ENCODE measurements at regions not wholly inside any gene's neighbourhood (a gene's known extent, or its start where the extent isn't known, plus 50 kb on each side); places are given as distances from the start of the nearest gene placed in this dataset.

DNA sequence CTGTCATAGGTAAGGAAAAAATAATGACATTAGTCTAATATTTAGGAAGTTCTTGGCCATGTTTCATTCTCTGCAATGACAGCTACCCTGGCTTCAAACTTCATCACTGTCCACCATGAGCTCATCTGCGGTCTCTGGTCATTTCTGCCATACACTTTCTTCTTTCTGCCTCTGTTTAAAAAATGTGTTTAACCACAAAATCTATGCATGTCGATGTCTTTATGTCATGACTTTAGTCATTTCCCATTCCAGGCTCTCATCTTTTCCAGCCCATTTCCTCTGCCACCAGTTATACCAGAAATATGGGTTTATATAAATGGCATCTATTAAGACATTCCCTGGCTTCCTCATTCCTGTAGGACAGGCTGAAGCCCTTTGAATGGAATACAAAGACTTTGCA lies 68.5 kb upstream of the DUSP10 start:
- TF ChIP-seq, protein P1, sequence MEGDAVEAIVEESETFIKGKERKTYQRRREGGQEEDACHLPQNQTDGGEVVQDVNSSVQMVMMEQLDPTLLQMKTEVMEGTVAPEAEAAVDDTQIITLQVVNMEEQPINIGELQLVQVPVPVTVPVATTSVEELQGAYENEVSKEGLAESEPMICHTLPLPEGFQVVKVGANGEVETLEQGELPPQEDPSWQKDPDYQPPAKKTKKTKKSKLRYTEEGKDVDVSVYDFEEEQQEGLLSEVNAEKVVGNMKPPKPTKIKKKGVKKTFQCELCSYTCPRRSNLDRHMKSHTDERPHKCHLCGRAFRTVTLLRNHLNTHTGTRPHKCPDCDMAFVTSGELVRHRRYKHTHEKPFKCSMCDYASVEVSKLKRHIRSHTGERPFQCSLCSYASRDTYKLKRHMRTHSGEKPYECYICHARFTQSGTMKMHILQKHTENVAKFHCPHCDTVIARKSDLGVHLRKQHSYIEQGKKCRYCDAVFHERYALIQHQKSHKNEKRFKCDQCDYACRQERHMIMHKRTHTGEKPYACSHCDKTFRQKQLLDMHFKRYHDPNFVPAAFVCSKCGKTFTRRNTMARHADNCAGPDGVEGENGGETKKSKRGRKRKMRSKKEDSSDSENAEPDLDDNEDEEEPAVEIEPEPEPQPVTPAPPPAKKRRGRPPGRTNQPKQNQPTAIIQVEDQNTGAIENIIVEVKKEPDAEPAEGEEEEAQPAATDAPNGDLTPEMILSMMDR (IDR thresholded peaks at IDR 0.05; ENCODE audit: control insufficient read depth, insufficient read depth, low read depth, low read length, missing control alignments), result no peak
- no peak for DNase-seq (ENCODE audit: low read depth)
- H3K4me3 ChIP-seq (ENCODE audit: control insufficient read depth, low read depth, low read length), result no peak overlapping the region

DNA sequence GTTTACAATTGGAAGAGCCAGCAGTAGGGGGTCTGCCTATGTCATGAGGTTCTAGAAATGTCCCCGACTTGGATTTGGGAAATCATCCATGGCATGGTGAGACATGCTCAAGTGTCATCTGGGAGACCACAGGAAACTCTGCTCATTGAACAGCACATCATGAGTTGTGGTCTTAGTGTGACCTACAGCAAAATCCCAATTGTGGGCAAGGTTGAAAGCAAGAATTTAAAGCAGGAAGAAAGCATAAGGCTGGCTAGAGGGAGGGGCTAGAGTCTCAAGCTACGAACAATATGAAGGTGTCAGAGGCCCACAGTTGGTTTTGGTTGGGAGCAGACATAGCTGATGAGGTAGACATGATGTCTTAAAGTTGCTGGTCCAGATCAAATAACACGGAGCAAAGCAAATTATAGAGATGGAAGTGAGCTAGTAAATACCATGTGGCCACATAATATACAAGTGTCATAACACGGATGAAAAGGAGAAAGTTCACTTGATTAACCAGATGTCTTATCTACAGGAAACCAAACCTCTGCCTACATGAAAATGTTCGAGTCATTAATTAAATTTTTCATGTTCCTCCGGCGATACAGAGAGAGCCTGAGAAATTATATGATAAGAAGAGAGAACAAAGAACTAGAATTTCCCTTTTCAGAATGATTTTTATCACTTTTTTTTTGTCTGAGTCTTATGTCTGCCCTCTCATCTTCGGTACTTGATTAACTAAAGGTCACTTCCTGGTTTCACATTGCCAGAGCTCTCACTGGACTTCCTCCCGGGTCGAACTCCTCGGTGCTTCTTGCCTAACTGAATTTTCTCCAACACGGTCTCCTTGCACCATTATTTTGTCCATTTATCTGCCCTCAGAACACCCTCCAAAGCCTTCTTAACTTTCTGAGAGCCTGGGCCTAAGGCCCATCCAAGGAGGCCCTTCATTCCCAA lies 67.5 kb upstream of the DUSP10 start:
- H3K4me3 ChIP-seq (ENCODE audit: control insufficient read depth, low read depth, low read length), result no peak overlapping the region
- TF ChIP-seq, protein P1 (IDR thresholded peaks at IDR 0.05; ENCODE audit: control insufficient read depth, insufficient read depth, low read depth, low read length, missing control alignments), result no peak
- DNase-seq (ENCODE audit: low read depth), result no peak

DNA sequence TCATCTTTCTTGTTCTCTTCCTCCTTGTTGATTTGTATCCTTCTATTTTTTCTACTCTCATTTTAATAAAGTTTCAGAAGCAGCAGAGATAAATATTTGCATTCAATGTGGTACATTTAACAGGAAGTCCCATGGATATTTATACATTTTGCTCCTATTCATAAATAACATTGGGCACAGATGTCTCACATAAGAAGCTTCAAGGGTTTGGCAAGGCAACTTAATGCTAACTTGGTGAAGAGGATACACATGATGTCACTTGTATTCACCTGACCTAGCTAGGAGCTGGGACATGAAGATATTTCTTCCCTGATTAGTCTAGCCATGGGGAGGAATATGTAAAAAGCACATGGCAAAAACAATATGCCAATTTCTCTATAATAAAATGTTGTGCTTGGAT lies 65.1 kb upstream of the DUSP10 start:
- no peak for DNase-seq (ENCODE audit: low read depth)
- no peak overlapping the region for H3K4me3 ChIP-seq (ENCODE audit: control insufficient read depth, low read depth, low read length)
- TF ChIP-seq, protein P1 (IDR thresholded peaks at IDR 0.05; ENCODE audit: control insufficient read depth, insufficient read depth, low read depth, low read length, missing control alignments), result no peak

DNA sequence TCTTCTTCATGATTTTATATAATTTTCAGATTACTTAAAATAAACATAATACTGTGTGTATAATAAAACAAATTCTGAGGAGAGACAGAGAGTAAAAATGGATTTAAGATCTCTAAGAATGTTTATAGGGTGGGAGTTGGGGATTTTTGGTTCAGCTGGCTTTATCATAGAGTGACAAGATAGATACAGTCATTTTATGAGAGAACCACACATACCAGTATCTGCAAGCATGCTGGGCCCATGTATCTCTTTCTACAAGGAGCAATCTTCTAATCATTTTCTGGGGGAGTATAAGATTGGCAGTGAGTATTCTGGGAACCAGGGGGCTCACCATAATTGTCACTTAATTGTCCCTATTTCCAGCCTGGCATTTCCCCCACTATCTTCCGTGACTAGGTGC lies 64.3 kb upstream of the DUSP10 start:
- no peak for DNase-seq (ENCODE audit: low read depth)
- no peak overlapping the region for H3K4me3 ChIP-seq (ENCODE audit: control insufficient read depth, low read depth, low read length)
- TF ChIP-seq, protein P1 (IDR thresholded peaks at IDR 0.05; ENCODE audit: control insufficient read depth, insufficient read depth, low read depth, low read length, missing control alignments), result no peak

DNA sequence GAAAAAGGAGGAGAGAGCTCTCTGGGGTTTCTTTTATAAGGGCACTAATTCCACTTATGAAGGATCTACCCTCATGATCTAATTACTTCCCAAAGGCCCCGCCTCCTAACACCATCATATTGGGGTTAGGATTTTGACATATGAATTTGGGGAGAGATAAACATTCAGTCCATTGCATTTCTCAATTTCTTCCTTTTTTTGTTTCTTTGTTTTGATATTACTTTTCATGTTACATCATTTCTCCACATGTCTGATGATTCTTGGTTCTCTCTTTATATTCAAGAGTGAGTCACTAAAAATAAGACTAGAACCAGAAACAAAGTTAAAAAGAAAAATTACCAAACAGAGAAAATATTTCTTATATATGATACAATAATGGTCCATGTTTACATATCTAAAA lies 63.2 kb upstream of the DUSP10 start:
- no peak overlapping the region for H3K4me3 ChIP-seq (ENCODE audit: control insufficient read depth, low read depth, low read length)
- TF ChIP-seq, protein P1 (IDR thresholded peaks at IDR 0.05; ENCODE audit: control insufficient read depth, insufficient read depth, low read depth, low read length, missing control alignments), result no peak
- no peak for DNase-seq (ENCODE audit: low read depth)

DNA sequence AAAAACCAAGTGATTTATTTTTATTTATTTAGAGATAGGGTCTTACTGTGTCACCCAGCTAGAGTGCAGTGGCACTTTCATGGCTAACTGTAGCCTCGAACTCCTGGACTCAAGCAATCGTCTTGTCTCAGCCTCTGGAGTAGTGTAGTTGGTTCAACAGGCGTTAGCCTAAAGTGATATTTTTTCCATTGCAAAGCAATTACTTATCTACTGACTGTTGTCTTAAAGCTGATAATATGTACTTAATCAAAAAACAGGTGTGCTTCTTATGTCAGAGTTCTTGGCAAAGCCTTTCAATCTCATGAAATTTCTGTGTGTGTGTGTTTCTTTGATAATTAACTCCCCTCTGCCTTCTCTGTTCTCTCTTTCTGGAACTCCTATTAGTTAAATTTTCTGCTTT lies 62.4 kb upstream of the DUSP10 start:
- no peak overlapping the region for H3K4me3 ChIP-seq (ENCODE audit: control insufficient read depth, low read depth, low read length)
- no peak for DNase-seq (ENCODE audit: low read depth)
- TF ChIP-seq, protein P1 (IDR thresholded peaks at IDR 0.05; ENCODE audit: control insufficient read depth, insufficient read depth, low read depth, low read length, missing control alignments), result no peak

Data from AG09309 (cell line).